ENCODE measurements at regions not wholly inside any gene's neighbourhood (a gene's known extent, or its start where the extent isn't known, plus 50 kb on each side); places are given as distances from the start of the nearest gene placed in this dataset.
"Not testable (repeated sequence)": the region's sequence is repeated elsewhere in the genome, so short reads cannot be mapped to it uniquely, and the experiment has no call there.

DNA sequence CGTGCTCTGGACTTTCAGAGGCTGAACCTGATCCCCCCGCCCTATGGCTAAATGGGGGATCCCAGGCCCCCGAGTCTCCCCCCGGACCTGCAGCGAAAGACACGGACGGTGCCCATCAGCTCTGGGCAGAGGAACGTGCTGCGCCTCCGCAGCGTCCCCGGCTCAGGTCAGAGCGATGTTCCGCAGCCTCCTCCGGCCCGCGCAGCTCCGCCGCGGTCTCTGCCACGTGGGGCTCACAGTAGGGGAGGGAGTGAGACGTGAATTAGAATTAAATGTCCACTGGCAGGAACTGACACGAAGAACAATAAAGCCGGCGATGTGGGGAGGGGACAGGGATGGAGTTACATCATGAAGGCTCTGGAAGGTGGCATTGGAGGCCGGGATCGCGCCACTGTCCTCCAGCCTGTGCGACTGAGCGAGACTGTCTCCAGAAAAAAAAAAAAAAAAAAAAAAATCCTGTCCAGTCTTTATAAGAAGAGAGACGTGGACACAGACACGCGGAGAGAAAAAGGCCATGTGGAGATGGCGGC lies 4053.0 kb upstream of the TPTE start:
- not testable (repeated sequence) for H3K36me3 ChIP-seq (ENCODE audit: insufficient read depth, low read length); H3K4me1 ChIP-seq (ENCODE audit: low read length); H2AFZ ChIP-seq (ENCODE audit: low read length); H3K4me3 ChIP-seq (ENCODE audit: low read length); H3K9me2 ChIP-seq (replicated peaks; ENCODE audit: insufficient read depth, low read length); H3K9me3 ChIP-seq (ENCODE audit: low read length); H3K79me2 ChIP-seq (ENCODE audit: low read length); H4K20me1 ChIP-seq (ENCODE audit: insufficient read depth, low read depth, low read length); DNase-seq; H3K27me3 ChIP-seq (ENCODE audit: low read length); H3K4me2 ChIP-seq (ENCODE audit: low read depth, low read length, poor library complexity, severe bottlenecking); H3K27ac ChIP-seq (ENCODE audit: low read length); H3K9ac ChIP-seq (ENCODE audit: low read length)

DNA sequence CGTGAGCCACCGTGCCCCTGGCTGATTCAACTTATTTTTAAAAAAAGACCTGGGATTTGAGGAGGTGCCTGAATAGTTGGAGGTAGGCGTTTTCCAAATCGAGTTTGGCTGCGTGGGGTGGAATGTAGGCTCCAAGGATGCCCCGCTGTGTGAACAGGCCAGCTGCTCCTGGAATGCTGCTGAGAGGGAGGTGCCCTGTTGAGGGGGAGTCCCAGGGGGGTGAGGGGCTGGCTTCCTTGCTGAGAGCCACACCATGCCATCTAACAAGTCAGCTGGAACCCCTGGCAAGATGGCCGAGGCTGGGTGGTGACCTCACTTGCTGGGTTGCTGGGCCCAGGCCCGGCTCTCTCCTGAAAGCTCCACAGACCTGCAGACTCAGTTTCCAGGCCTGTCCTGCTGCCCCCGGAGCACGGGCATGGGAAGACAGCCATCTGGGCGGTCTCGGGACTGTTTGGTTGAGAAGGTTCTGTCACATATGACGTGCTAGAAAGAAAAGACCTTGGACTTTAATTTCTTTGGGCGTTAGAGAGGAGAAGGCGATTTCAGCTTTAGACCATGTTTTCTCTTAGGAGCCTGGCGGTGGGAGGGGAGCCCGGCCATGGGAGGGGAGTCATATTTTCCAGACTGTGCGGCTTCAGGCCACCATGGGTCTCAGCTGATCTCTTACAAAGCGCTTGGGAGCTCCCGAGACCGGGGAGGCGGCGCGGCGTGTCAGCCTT lies 4047.0 kb upstream of the TPTE start:
- not testable (repeated sequence) for H3K4me1 ChIP-seq (ENCODE audit: low read length); H4K20me1 ChIP-seq (ENCODE audit: insufficient read depth, low read depth, low read length); H2AFZ ChIP-seq (ENCODE audit: low read length); H3K4me3 ChIP-seq (ENCODE audit: low read length); H3K9me3 ChIP-seq (ENCODE audit: low read length); H3K4me2 ChIP-seq (ENCODE audit: low read depth, low read length, poor library complexity, severe bottlenecking); H3K36me3 ChIP-seq (ENCODE audit: insufficient read depth, low read length); H3K79me2 ChIP-seq (ENCODE audit: low read length); H3K9me2 ChIP-seq (replicated peaks; ENCODE audit: insufficient read depth, low read length); H3K27ac ChIP-seq (ENCODE audit: low read length); H3K27me3 ChIP-seq (ENCODE audit: low read length); DNase-seq; H3K9ac ChIP-seq (ENCODE audit: low read length)

DNA sequence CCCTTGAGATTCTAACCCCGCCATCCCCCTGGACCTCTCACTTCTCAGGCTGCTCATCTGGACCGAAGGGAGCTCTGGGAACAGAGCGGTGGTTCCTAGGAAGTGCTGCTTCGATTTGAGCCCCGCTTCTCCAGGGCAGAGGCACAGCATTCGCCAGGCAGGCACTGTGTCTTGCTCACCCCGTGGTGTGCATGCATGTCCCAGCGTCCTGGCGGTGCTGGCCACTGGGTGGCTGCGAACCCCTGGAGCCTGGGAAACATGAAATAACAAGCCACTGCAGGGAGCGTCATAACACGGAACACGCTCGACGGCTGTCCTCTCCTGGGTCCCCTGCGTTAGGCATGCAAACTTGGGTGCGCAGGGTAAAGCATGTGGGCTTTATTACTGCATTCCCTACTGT lies 4040.3 kb upstream of the TPTE start:
- peaks cover 11% of the 10 kb centered on the region for H3K4me1 ChIP-seq (ENCODE audit: low read length)
- not testable (repeated sequence) for H3K27me3 ChIP-seq (ENCODE audit: low read length); H3K79me2 ChIP-seq (ENCODE audit: low read length); H3K36me3 ChIP-seq (ENCODE audit: insufficient read depth, low read length); H3K4me2 ChIP-seq (ENCODE audit: low read depth, low read length, poor library complexity, severe bottlenecking); H3K27ac ChIP-seq (ENCODE audit: low read length); DNase-seq; H2AFZ ChIP-seq (ENCODE audit: low read length); H3K9me2 ChIP-seq (replicated peaks; ENCODE audit: insufficient read depth, low read length); H4K20me1 ChIP-seq (ENCODE audit: insufficient read depth, low read depth, low read length); H3K9ac ChIP-seq (ENCODE audit: low read length); H3K9me3 ChIP-seq (ENCODE audit: low read length); H3K4me3 ChIP-seq (ENCODE audit: low read length)

GRCh38 chr21:6482616-6483015 lies 4038.8 kb upstream of the TPTE start:
- not testable (repeated sequence) for H3K27me3 ChIP-seq (ENCODE audit: low read length); H2AFZ ChIP-seq (ENCODE audit: low read length); H3K4me2 ChIP-seq (ENCODE audit: low read depth, low read length, poor library complexity, severe bottlenecking); H3K79me2 ChIP-seq (ENCODE audit: low read length); H3K36me3 ChIP-seq (ENCODE audit: insufficient read depth, low read length); H3K9ac ChIP-seq (ENCODE audit: low read length); H3K4me3 ChIP-seq (ENCODE audit: low read length); DNase-seq; H3K9me3 ChIP-seq (ENCODE audit: low read length); H3K9me2 ChIP-seq (replicated peaks; ENCODE audit: insufficient read depth, low read length); H3K27ac ChIP-seq (ENCODE audit: low read length); H4K20me1 ChIP-seq (ENCODE audit: insufficient read depth, low read depth, low read length)
- peaks cover 11% of the 10 kb centered on the region for H3K4me1 ChIP-seq (ENCODE audit: low read length)

DNA sequence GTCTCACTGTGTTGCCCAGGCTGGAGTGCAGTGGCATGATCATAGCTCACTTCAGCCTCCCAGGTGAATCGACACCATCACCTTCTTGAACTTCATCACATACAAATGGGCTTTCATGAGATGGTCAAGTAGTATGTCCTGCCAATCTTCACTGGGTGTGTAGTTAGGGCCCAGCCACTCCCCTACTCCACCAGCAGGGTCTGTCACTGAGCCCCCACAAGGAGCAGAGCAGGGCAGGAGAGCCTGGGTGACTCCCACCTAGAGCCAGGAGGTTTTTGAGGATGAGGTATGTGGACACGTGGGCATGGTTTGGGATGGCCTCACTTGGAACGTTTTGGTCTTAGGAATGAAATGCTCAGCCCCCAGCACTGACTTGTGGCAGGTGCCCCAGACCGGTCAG lies 4037.7 kb upstream of the TPTE start:
- H3K4me1 ChIP-seq (ENCODE audit: low read length); H3K27ac ChIP-seq (ENCODE audit: low read length); H3K27me3 ChIP-seq (ENCODE audit: low read length); H3K79me2 ChIP-seq (ENCODE audit: low read length); H3K9ac ChIP-seq (ENCODE audit: low read length); H2AFZ ChIP-seq (ENCODE audit: low read length); H3K9me3 ChIP-seq (ENCODE audit: low read length); H4K20me1 ChIP-seq (ENCODE audit: insufficient read depth, low read depth, low read length); H3K4me3 ChIP-seq (ENCODE audit: low read length); H3K36me3 ChIP-seq (ENCODE audit: insufficient read depth, low read length); H3K4me2 ChIP-seq (ENCODE audit: low read depth, low read length, poor library complexity, severe bottlenecking); H3K9me2 ChIP-seq (replicated peaks; ENCODE audit: insufficient read depth, low read length); DNase-seq: not testable (repeated sequence)

- not testable (repeated sequence) for H3K9me2 ChIP-seq (replicated peaks; ENCODE audit: insufficient read depth, low read length); H3K27me3 ChIP-seq (ENCODE audit: low read length); H3K27ac ChIP-seq (ENCODE audit: low read length); DNase-seq; H4K20me1 ChIP-seq (ENCODE audit: insufficient read depth, low read depth, low read length); H3K4me2 ChIP-seq (ENCODE audit: low read depth, low read length, poor library complexity, severe bottlenecking); H3K9ac ChIP-seq (ENCODE audit: low read length); H3K4me3 ChIP-seq (ENCODE audit: low read length); H2AFZ ChIP-seq (ENCODE audit: low read length); H3K79me2 ChIP-seq (ENCODE audit: low read length); H3K36me3 ChIP-seq (ENCODE audit: insufficient read depth, low read length); H3K4me1 ChIP-seq (ENCODE audit: low read length); H3K9me3 ChIP-seq (ENCODE audit: low read length)
Measured at GRCh38 chr21:6486821-6487220, 4034.6 kb upstream of the TPTE start.

DNA sequence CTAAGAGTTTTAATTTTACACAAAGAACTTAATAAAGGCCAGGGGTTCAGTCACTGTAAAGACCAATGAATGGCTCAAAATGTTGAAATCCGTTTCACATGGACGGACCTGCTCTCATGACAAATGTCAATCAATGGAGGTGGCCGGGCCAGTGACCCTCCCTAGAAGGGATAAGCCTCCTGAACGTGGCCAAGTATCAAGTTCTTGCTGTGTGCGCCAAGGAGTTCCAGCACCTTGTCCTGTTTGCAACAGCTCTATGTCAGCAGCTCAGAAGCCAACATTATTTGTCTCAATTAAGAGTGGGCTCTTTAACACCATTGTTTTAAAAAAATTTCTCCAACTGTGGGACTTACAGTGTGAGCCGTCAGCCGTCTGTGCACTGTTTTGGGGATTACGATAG lies 4028.7 kb upstream of the TPTE start:
- not testable (repeated sequence) for H3K4me2 ChIP-seq (ENCODE audit: low read depth, low read length, poor library complexity, severe bottlenecking); H4K20me1 ChIP-seq (ENCODE audit: insufficient read depth, low read depth, low read length); H3K27me3 ChIP-seq (ENCODE audit: low read length); H3K9me3 ChIP-seq (ENCODE audit: low read length); H3K79me2 ChIP-seq (ENCODE audit: low read length); H3K4me1 ChIP-seq (ENCODE audit: low read length); H3K9me2 ChIP-seq (replicated peaks; ENCODE audit: insufficient read depth, low read length); H3K4me3 ChIP-seq (ENCODE audit: low read length); H2AFZ ChIP-seq (ENCODE audit: low read length); H3K9ac ChIP-seq (ENCODE audit: low read length); H3K27ac ChIP-seq (ENCODE audit: low read length); DNase-seq; H3K36me3 ChIP-seq (ENCODE audit: insufficient read depth, low read length)

GRCh38 chr21:6493957-6494356 lies 4027.4 kb upstream of the TPTE start:
- not testable (repeated sequence) for H3K4me3 ChIP-seq (ENCODE audit: low read length); H3K9me3 ChIP-seq (ENCODE audit: low read length); H3K27ac ChIP-seq (ENCODE audit: low read length); H3K27me3 ChIP-seq (ENCODE audit: low read length); H4K20me1 ChIP-seq (ENCODE audit: insufficient read depth, low read depth, low read length); H2AFZ ChIP-seq (ENCODE audit: low read length); H3K9me2 ChIP-seq (replicated peaks; ENCODE audit: insufficient read depth, low read length); H3K9ac ChIP-seq (ENCODE audit: low read length); H3K4me1 ChIP-seq (ENCODE audit: low read length); H3K36me3 ChIP-seq (ENCODE audit: insufficient read depth, low read length); H3K79me2 ChIP-seq (ENCODE audit: low read length); H3K4me2 ChIP-seq (ENCODE audit: low read depth, low read length, poor library complexity, severe bottlenecking); DNase-seq

GRCh38 chr21:6496356-6496755 lies 4025.0 kb upstream of the TPTE start:
- H3K9me3 ChIP-seq (ENCODE audit: low read length); H3K27ac ChIP-seq (ENCODE audit: low read length); H3K9ac ChIP-seq (ENCODE audit: low read length); H3K4me1 ChIP-seq (ENCODE audit: low read length); H3K9me2 ChIP-seq (replicated peaks; ENCODE audit: insufficient read depth, low read length); H3K79me2 ChIP-seq (ENCODE audit: low read length); H3K4me3 ChIP-seq (ENCODE audit: low read length); H4K20me1 ChIP-seq (ENCODE audit: insufficient read depth, low read depth, low read length); H3K36me3 ChIP-seq (ENCODE audit: insufficient read depth, low read length); H2AFZ ChIP-seq (ENCODE audit: low read length); DNase-seq; H3K4me2 ChIP-seq (ENCODE audit: low read depth, low read length, poor library complexity, severe bottlenecking); H3K27me3 ChIP-seq (ENCODE audit: low read length): not testable (repeated sequence)
